ENCODE measurements at regions not wholly inside any gene's neighbourhood (a gene's known extent, or its start where the extent isn't known, plus 50 kb on each side); places are given as distances from the start of the nearest gene placed in this dataset. TPM values are rescaled to one million over a fixed set of nuclear protein-coding genes. Genes with fewer than 3 reads are reported as not detected.

- no peak overlapping the region for H3K9ac ChIP-seq (ENCODE audit: insufficient read depth in 1 of 2, low read length in 2 of 2)
- TF ChIP-seq, protein P1, sequence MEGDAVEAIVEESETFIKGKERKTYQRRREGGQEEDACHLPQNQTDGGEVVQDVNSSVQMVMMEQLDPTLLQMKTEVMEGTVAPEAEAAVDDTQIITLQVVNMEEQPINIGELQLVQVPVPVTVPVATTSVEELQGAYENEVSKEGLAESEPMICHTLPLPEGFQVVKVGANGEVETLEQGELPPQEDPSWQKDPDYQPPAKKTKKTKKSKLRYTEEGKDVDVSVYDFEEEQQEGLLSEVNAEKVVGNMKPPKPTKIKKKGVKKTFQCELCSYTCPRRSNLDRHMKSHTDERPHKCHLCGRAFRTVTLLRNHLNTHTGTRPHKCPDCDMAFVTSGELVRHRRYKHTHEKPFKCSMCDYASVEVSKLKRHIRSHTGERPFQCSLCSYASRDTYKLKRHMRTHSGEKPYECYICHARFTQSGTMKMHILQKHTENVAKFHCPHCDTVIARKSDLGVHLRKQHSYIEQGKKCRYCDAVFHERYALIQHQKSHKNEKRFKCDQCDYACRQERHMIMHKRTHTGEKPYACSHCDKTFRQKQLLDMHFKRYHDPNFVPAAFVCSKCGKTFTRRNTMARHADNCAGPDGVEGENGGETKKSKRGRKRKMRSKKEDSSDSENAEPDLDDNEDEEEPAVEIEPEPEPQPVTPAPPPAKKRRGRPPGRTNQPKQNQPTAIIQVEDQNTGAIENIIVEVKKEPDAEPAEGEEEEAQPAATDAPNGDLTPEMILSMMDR (IDR thresholded peaks at IDR 0.05; ENCODE audit: control extremely low read depth, extremely low read depth) = no peak
- no peak overlapping the region for H3K27ac ChIP-seq (ENCODE audit: low read depth in 1 of 2, low read length in 1 of 2)
- no peaks in the 10 kb centered on the region for H3K36me3 ChIP-seq (ENCODE audit: control insufficient read depth in 4 of 4, insufficient read depth in 4 of 4, low read length in 4 of 4)
- H3K9me3 ChIP-seq (ENCODE audit: control insufficient read depth in 4 of 4, insufficient read depth in 3 of 4, low read length in 3 of 4) = peaks cover 0 to 2% (median 0%) of the 10 kb centered on the region in 4 donors
- WGBS, 2 donors = 72 to 87% methylated on average over 6 of the region's 6 CpGs
- ATAC-seq (ENCODE audit: insufficient read depth, low FRiP score) (no peak), DNase-seq (no peak)
- H3K27me3 ChIP-seq (ENCODE audit: control insufficient read depth in 3 of 3, insufficient read depth in 3 of 3, low read length in 2 of 3) = no peaks in the 10 kb centered on the region
- peaks cover 0 to under 1% (median 0%) of the 10 kb centered on the region in 5 donors for H3K4me1 ChIP-seq (ENCODE audit: control insufficient read depth in 5 of 5, insufficient read depth in 5 of 5, low read length in 5 of 5)
- no peak overlapping the region for H3K4me3 ChIP-seq
These were observed 211.4 kb downstream of the EPHA4 start for GRCh38 chr2:221360742-221361141.

DNA sequence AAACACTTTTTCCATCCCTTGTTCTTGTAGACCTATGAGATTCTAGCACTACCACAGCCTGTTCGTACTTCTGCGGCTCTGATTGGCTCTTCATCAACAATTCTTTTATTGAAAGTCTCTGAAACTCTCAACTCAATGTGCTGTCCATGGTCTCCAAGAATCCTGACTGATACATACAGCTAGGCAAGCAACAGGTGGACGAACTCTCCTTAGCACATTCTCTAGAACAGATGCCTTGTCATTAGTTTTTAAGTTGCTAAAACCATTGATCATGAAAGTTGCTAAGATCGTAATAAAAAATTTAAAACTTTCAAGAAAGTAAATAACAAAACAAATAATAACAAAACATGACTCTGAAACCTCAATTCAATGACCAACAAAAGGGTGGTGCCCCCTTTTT is 210.5 kb downstream of the EPHA4 start:
- DNase-seq = no peak
- 94 to 98% methylated on average over 4 of the region's 4 CpGs for WGBS, 2 donors
- Histone ChIP-seq H3K36me3 (ENCODE audit: control insufficient read depth in 4 of 4, insufficient read depth in 4 of 4, low read length in 4 of 4) (no peaks in the 10 kb centered on the region), H3K27me3 (ENCODE audit: control insufficient read depth in 3 of 3, insufficient read depth in 3 of 3, low read length in 2 of 3) (no peaks in the 10 kb centered on the region), H3K4me1 (ENCODE audit: control insufficient read depth in 5 of 5, insufficient read depth in 5 of 5, low read length in 5 of 5) (no peaks in the 10 kb centered on the region), H3K9ac (ENCODE audit: insufficient read depth in 1 of 2, low read length in 2 of 2) (no peak overlapping the region), H3K27ac (ENCODE audit: low read depth in 1 of 2, low read length in 1 of 2) (no peak overlapping the region), H3K4me3 (no peak overlapping the region), H3K9me3 (ENCODE audit: control insufficient read depth in 4 of 4, insufficient read depth in 3 of 4, low read length in 3 of 4) (peaks cover 0 to 2% (median 0%) of the 10 kb centered on the region in 4 donors)
- ATAC-seq (ENCODE audit: insufficient read depth, low FRiP score) = no peak
- TF ChIP-seq, protein P1 (IDR thresholded peaks at IDR 0.05; ENCODE audit: control extremely low read depth, extremely low read depth) = no peak

- TF ChIP-seq, protein P1 (IDR thresholded peaks at IDR 0.05; ENCODE audit: control extremely low read depth, extremely low read depth) = no peak
These were observed 207.4 kb downstream of the EPHA4 start for GRCh38 chr2:221364672-221365071.

More at GRCh38 chr2:221364672-221365071, 207.4 kb downstream of the EPHA4 start:
- H3K4me3 ChIP-seq = no peak overlapping the region
- 78 to 96% methylated on average over 3 of the region's 3 CpGs for WGBS, 2 donors
- H3K36me3 ChIP-seq (ENCODE audit: control insufficient read depth in 4 of 4, insufficient read depth in 4 of 4, low read length in 4 of 4) = no peaks in the 10 kb centered on the region
- H3K27me3 ChIP-seq (ENCODE audit: control insufficient read depth in 3 of 3, insufficient read depth in 3 of 3, low read length in 2 of 3) = no peaks in the 10 kb centered on the region
- no peaks in the 10 kb centered on the region for H3K9me3 ChIP-seq (ENCODE audit: control insufficient read depth in 4 of 4, insufficient read depth in 3 of 4, low read length in 3 of 4)
- DNase-seq (no peak), ATAC-seq (ENCODE audit: insufficient read depth, low FRiP score) (no peak)
- H3K4me1 ChIP-seq (ENCODE audit: control insufficient read depth in 5 of 5, insufficient read depth in 5 of 5, low read length in 5 of 5) = no peaks in the 10 kb centered on the region
- H3K27ac ChIP-seq (ENCODE audit: low read depth in 1 of 2, low read length in 1 of 2) = no peak overlapping the region
- H3K9ac ChIP-seq (ENCODE audit: insufficient read depth in 1 of 2, low read length in 2 of 2) = no peak overlapping the region

Small RNA genes in the stretch of these regions (small RNA-seq; reads per million reads assigned to genes)
- gene AC011233.1 (ENCODE audit: low replicate concordance) = not detected
- not detected for gene MIR4268 (ENCODE audit: low replicate concordance)

All from lung (tissue), 12 donors.